ENCODE measurements at regions not wholly inside any gene's neighbourhood (a gene's known extent, or its start where the extent isn't known, plus 50 kb on each side); places are given as distances from the start of the nearest gene placed in this dataset.

DNA sequence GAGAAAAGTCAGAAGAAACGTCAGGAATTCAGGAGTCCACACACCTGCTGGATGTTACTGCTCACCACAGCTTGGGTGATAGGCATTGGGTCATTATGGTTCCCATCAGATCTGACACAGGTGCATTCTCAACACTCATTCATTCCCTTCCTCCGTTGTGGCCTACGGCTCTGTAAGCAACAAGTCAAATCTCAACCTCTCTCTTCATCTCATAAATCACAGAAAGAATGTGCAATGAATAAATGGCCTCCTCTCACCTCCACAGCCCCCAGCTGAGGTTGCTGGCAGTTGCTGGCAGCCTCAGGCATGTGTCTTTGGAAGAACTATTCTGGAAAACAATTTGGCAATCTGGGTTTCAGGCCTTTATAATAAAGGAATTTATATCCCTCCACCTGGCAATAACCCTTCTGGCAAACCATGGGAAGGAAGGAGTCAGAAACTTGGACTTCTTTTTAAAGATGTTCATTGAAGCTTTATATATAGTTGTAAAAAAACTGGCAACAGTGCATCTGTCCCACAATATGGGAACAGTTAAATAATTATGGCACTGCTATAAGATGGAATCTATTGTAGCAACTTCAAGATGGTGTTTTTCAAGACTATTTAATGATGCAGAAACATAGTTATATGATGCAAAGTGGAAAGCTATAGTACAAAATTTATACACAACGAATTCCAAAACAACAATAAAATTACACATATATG, 175.4 kb downstream of the ANAPC1 start:
- Mint-ChIP-seq H3K36me3 (ENCODE audit: low read depth) (no peaks in the 10 kb centered on the region), H3K27me3 (no peaks in the 10 kb centered on the region), H3K4me1 (peaks cover 41% of the 10 kb centered on the region), H3K27ac (no peak overlapping the region), H3K4me3 (no peak overlapping the region), H3K9me3 (no peaks in the 10 kb centered on the region)
- intact Hi-C loops (cut with micrococcal nuclease) = loop anchor here (5.0 to 10.0 kb wide), 3 partner anchors 46 to 854 kb away; no protein-coding TSS in a partner anchor
- no peak for DNase-seq

GRCh38 chr2:111709321-111709720, 174.7 kb downstream of the ANAPC1 start:
- Mint-ChIP-seq H3K4me3 (no peak overlapping the region), H3K27ac (no peak overlapping the region), H3K9me3 (no peaks in the 10 kb centered on the region), H3K36me3 (ENCODE audit: low read depth) (no peaks in the 10 kb centered on the region), H3K27me3 (no peaks in the 10 kb centered on the region), H3K4me1 (peaks cover 35% of the 10 kb centered on the region)
- intact Hi-C loops (cut with micrococcal nuclease) = loop anchor here (5.0 to 10.0 kb wide), 3 partner anchors 47 to 855 kb away; no protein-coding TSS in a partner anchor
- no peak for DNase-seq

GRCh38 chr2:111710085-111710484, 173.9 kb downstream of the ANAPC1 start:
- H3K36me3 Mint-ChIP-seq (ENCODE audit: low read depth) = no peaks in the 10 kb centered on the region
- H3K4me3 Mint-ChIP-seq = no peak overlapping the region
- no peaks in the 10 kb centered on the region for H3K27me3 Mint-ChIP-seq
- no peak overlapping the region for H3K27ac Mint-ChIP-seq
- intact Hi-C loops (cut with micrococcal nuclease) = no loop called here
- no peak for DNase-seq
- peaks cover 32% of the 10 kb centered on the region for H3K4me1 Mint-ChIP-seq
- H3K9me3 Mint-ChIP-seq = no peaks in the 10 kb centered on the region

DNA sequence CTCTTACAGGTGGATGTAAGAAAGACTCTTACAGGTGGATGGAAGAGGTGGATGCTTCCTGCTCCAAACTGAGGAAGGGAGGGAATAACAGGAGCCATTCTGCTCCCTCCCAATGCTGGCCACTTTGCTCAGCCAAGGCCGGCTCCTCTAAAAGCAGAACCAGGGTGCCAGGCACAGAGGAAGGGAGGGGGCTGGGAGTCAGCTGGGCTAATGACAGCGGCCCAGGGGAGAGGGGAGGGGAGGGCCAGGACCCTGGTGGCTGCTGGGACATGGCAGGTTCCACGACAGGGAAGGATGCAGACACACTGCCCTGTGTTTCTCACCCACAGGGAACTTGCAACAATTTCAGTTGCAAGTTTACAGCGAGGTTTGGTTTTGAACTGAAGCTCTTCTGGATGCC, 173.4 kb downstream of the ANAPC1 start:
- intact Hi-C loops (cut with micrococcal nuclease) = no loop called here
- no peak for DNase-seq
- Mint-ChIP-seq H3K4me1 (peaks cover 26% of the 10 kb centered on the region), H3K9me3 (no peaks in the 10 kb centered on the region), H3K27ac (no peak overlapping the region), H3K36me3 (ENCODE audit: low read depth) (no peaks in the 10 kb centered on the region), H3K4me3 (no peak overlapping the region), H3K27me3 (no peaks in the 10 kb centered on the region)

DNA sequence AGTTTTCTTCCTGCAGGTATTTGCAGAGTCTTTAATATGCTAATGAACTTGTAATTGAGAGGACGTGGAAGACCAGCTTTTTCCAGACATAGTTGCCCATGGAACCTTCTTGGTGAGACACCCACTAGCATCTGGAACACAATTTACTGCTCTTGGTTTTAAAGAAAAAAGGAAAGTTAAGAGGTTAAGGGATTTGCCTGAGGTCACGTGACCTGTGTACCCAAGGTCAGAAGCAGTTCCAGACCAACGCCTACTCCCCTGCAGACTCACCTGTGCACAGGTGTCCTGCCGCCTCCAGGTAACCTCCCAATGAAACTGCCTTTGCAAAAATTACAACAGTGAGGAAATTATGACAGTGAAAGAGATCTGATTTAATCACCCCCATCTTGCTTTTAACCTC, 172.7 kb downstream of the ANAPC1 start:
- no peaks in the 10 kb centered on the region for H3K9me3 Mint-ChIP-seq
- no peak overlapping the region for H3K27ac Mint-ChIP-seq
- no peaks in the 10 kb centered on the region for H3K36me3 Mint-ChIP-seq (ENCODE audit: low read depth)
- H3K27me3 Mint-ChIP-seq = no peaks in the 10 kb centered on the region
- no peak overlapping the region for H3K4me3 Mint-ChIP-seq
- H3K4me1 Mint-ChIP-seq = peaks cover 22% of the 10 kb centered on the region
- intact Hi-C loops (cut with micrococcal nuclease) = no loop called here
- DNase-seq = no peak

GRCh38 chr2:111712361-111712760, 171.6 kb downstream of the ANAPC1 start:
- Mint-ChIP-seq H3K4me1 (peaks cover 13% of the 10 kb centered on the region), H3K27ac (no peak overlapping the region), H3K36me3 (ENCODE audit: low read depth) (no peaks in the 10 kb centered on the region), H3K27me3 (no peaks in the 10 kb centered on the region), H3K9me3 (no peaks in the 10 kb centered on the region), H3K4me3 (no peak overlapping the region)
- DNase-seq = no peak
- intact Hi-C loops (cut with micrococcal nuclease) = no loop called here

- Mint-ChIP-seq H3K4me3 (no peak overlapping the region), H3K27ac (no peak overlapping the region), H3K9me3 (no peaks in the 10 kb centered on the region), H3K4me1 (peaks cover 13% of the 10 kb centered on the region), H3K27me3 (no peaks in the 10 kb centered on the region), H3K36me3 (ENCODE audit: low read depth) (no peaks in the 10 kb centered on the region)
- intact Hi-C loops (cut with micrococcal nuclease) = no loop called here
- DNase-seq = no peak
Observed at GRCh38 chr2:111712940-111713515, 171.0 kb downstream of the ANAPC1 start.

- H3K9me3 Mint-ChIP-seq = no peaks in the 10 kb centered on the region
- DNase-seq = peak; percentile 50
- peaks cover 2% of the 10 kb centered on the region for H3K27me3 Mint-ChIP-seq
- no peak overlapping the region for H3K4me3 Mint-ChIP-seq
- no peaks in the 10 kb centered on the region for H3K36me3 Mint-ChIP-seq (ENCODE audit: low read depth)
- H3K4me1 Mint-ChIP-seq = peaks cover 8% of the 10 kb centered on the region
- intact Hi-C loops (cut with micrococcal nuclease) = no loop called here
- no peak overlapping the region for H3K27ac Mint-ChIP-seq
Observed at GRCh38 chr2:111715987-111716904, 167.7 kb downstream of the ANAPC1 start.

GRCh38 chr2:111716905-111717775, 166.9 kb downstream of the ANAPC1 start:
- Mint-ChIP-seq H3K4me3 (no peak overlapping the region), H3K9me3 (no peaks in the 10 kb centered on the region), H3K27me3 (peaks cover 2% of the 10 kb centered on the region), H3K27ac (no peak overlapping the region), H3K4me1 (peaks cover 7% of the 10 kb centered on the region), H3K36me3 (ENCODE audit: low read depth) (no peaks in the 10 kb centered on the region)
- intact Hi-C loops (cut with micrococcal nuclease) = no loop called here
- peak; percentile 49 for DNase-seq
